Pancreas (tissue), 10 donors: ENCODE measurements at regions not wholly inside any gene's neighbourhood (a gene's known extent, or its start where the extent isn't known, plus 50 kb on each side); places are given as distances from the start of the nearest gene placed in this dataset.

Source experiments
- ATAC-seq, 4 donors: fragments of 200-7000 bp; cut with Tn5 transposase; one replicate each; pipeline versions ENCODE4 v1.8.0 to v1.9.1; 2020; ENCODE audit warnings: mild to moderate bottlenecking in 4 of 4, moderate library complexity in 4 of 4
- DNase-seq, 6 donors: peaks; one replicate each; pipeline ENCODE4 v3.0.0-alpha.2; 2020
- FAIRE-seq: peaks from 2 replicates; lab custom pipeline; 2012; peaks lifted over from hg19 to GRCh38; lab: Jason Lieb, UNC
- H3K27ac ChIP-seq, 4 donors: fragments of 200-600 bp; sonication (generic); 1 replicate in 3 of 4; 2 replicates in 1 of 4; pipeline versions ENCODE4 v1.5.0 to v1.8.0; 2020
- H3K27me3 ChIP-seq, 4 donors: fragments of 200-600 bp; one replicate each; pipeline ENCODE4 v1.8.0; 2021
- H3K36me3 ChIP-seq, 3 donors: fragments of 200-600 bp; sonication (generic) in 1 of 3; one replicate each; pipeline versions ENCODE4 v1.5.0 to v1.8.0; 2020 to 2021
- H3K4me1 ChIP-seq, 3 donors: fragments of 200-600 bp; one replicate each; pipeline ENCODE4 v1.8.0; 2021
- H3K4me3 ChIP-seq, 4 donors: fragments of 200-600 bp; sonication (generic) in 2 of 4; one replicate each; pipeline versions ENCODE4 v1.5.0 to v1.8.0; 2020 to 2021
- H3K9me3 ChIP-seq, 4 donors: fragments of 200-600 bp; one replicate each; pipeline ENCODE4 v1.8.0; 2021
- WGBS, 2 donors: extraction: QIAGEN DNeasy Blood & Tissue Kit; methylation state at CpG; one replicate each; pipeline ENCODE4 v1.1.7; 2013; 5-methylcytosine and 5-hydroxymethylcytosine counted together
- intact Hi-C, 3 donors: fragments of 100-400 bp; cut with DNase I; formaldehyde crosslinking; loops; one replicate each; pipeline versions ENCODE4 v1.11.1 to v1.14.2; 2022
- TF ChIP-seq, protein P1 (sequence below), 4 donors: fragments of 200-600 bp; sonication (generic) in 3 of 4; IDR thresholded peaks; one replicate each; pipeline versions ENCODE4 v1.5.0 to v1.8.0; 2021; ENCODE audit warnings: antibody characterized with exemption in 4 of 4
- donor health status: healthy with polysubstance abuse.
- donor health status: DM: no; HTN: no; CAD: no; lungs with moderate emphysema.
- donor health status: DM: no; HTN: no; CAD: no.
- donor health status: control.
- donor health status: control.
- donor health status: Bipolar disorder and iron deficiency.
- donor health status: DM: yes; HTN: yes; CAD: no.
- donor health status: DM: no; HTN: no; CAD: no.
- donor health status: DM: no; HTN: no; CAD: no.
- donor health status: DM: yes; HTN: yes; CAD: no.

DNA sequence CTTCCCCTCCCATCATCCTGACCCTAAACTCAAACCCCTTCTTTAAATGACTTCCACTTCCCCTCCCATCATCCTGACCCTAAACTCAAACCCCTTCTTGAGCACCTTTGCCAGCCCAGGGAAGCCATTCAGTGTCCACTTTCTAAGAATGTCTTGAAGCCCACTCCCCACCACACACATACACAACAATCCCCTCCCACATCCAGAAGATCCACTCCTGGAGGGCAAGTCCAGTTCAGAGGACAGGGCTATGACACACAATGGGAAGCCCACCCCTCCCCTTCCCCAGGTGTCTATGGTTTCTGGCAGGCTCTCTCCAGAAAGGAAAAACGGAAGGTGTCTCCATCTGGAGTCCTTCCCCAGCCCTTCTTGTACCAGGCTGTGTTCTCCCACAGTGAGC, 117.1 kb downstream of the KCNA5 start:
- H3K27me3 ChIP-seq, result no peaks in the 10 kb centered on the region
- TF ChIP-seq, protein P1, sequence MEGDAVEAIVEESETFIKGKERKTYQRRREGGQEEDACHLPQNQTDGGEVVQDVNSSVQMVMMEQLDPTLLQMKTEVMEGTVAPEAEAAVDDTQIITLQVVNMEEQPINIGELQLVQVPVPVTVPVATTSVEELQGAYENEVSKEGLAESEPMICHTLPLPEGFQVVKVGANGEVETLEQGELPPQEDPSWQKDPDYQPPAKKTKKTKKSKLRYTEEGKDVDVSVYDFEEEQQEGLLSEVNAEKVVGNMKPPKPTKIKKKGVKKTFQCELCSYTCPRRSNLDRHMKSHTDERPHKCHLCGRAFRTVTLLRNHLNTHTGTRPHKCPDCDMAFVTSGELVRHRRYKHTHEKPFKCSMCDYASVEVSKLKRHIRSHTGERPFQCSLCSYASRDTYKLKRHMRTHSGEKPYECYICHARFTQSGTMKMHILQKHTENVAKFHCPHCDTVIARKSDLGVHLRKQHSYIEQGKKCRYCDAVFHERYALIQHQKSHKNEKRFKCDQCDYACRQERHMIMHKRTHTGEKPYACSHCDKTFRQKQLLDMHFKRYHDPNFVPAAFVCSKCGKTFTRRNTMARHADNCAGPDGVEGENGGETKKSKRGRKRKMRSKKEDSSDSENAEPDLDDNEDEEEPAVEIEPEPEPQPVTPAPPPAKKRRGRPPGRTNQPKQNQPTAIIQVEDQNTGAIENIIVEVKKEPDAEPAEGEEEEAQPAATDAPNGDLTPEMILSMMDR (IDR thresholded peaks at IDR 0.05), result no peak
- WGBS, 2 donors, result 31 to 42% methylated on average over 1 of the region's 1 CpG
- FAIRE-seq (no peak), ATAC-seq (no peak), DNase-seq (no peak)
- H3K36me3 ChIP-seq, result no peaks in the 10 kb centered on the region
- no peak overlapping the region for H3K4me3 ChIP-seq
- intact Hi-C loops, result no loop called here
- H3K9me3 ChIP-seq, result no peaks in the 10 kb centered on the region
- H3K4me1 ChIP-seq, result no peaks in the 10 kb centered on the region
- H3K27ac ChIP-seq, result no peak overlapping the region

DNA sequence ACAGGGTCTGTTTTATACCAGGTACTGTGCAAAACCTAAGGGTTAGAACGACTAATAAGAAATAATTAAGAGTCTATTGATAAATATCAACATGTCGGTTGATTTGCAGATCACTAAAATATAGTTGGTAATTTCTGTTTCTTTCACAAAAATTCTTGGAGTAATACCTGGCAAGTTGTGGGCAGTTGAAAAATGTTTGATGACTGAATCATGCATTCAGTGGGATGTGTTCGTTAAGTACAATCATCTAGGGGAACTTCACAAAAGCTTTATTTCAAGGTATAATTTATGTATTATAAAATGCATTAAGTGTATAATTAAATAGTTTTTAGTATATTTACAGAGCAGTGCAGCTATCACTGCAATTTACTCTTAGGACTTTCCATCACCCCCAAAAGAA, 120.0 kb downstream of the KCNA5 start:
- no peaks in the 10 kb centered on the region for H3K36me3 ChIP-seq
- no peaks in the 10 kb centered on the region for H3K9me3 ChIP-seq
- DNase-seq (no peak), ATAC-seq (no peak), FAIRE-seq (no peak)
- no peak overlapping the region for H3K4me3 ChIP-seq
- no peaks in the 10 kb centered on the region for H3K4me1 ChIP-seq
- intact Hi-C loops, result no loop called here
- WGBS, 2 donors, result 72 to 73% methylated on average over 3 of the region's 3 CpGs
- TF ChIP-seq, protein P1 (IDR thresholded peaks at IDR 0.05), result no peak
- no peak overlapping the region for H3K27ac ChIP-seq
- H3K27me3 ChIP-seq, result no peaks in the 10 kb centered on the region

DNA sequence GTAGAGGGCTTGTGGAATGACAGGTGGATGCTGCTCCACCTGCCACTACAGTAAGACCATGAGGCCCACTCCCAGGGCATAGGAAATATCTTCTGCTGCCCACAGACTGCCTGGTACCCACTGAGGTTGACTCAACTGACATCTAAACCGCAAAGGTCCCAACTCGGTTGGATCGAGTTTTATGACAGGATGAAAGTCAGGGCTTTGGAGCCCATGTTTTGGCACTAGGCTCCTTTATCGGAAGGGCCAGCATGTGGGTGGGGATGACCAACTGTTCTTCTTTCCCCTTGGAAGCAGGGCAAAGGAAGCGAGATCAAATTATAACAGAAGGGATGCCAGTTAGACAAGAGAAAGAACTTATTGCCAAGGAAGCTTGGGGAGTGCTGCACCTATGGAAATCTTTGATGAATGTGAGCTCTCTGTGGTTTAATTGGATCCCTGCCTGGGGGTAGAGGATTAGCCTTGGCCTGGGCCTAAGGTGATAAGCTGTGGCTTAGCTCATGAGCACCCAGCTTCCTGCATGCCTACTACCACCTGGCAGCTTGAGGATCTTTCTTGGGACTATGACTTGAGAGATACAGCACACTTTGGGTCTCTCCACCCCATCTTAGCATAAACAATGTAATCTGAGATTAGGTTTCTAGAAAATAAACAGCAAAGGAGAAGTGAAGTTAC, 121.8 kb downstream of the KCNA5 start:
- 63 to 88% methylated on average over 5 of the region's 5 CpGs for WGBS, 2 donors
- FAIRE-seq (no peak), ATAC-seq (no peak), DNase-seq (no peak)
- Histone ChIP-seq H3K4me1 (no peaks in the 10 kb centered on the region), H3K4me3 (no peak overlapping the region), H3K36me3 (no peaks in the 10 kb centered on the region), H3K9me3 (no peaks in the 10 kb centered on the region), H3K27me3 (no peaks in the 10 kb centered on the region), H3K27ac (no peak overlapping the region)
- intact Hi-C loops, result no loop called here
- TF ChIP-seq, protein P1 (IDR thresholded peaks at IDR 0.05), result no peak

DNA sequence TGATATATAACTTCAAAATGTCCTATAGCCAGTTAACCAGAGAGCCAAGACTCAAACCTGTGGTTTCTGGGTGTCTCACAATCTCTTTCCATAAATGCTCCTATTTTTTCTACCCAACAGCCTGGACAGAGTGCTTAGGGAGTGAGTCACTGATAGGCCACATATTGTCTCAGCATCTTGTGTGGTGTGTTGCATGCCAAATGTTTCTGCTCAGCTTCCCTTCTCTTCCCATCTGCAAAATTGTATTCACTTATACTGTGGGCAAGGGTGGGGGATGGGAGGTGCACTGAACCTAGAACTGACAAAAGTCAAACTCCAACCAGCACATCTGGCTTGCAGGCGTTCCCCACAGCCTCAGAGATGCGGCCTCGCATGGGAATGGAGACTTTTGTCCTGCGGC, 123.3 kb downstream of the KCNA5 start:
- intact Hi-C loops, result no loop called here
- no peaks in the 10 kb centered on the region for H3K4me1 ChIP-seq
- 77 to 86% methylated on average over 4 of the region's 4 CpGs for WGBS, 2 donors
- DNase-seq (no peak), ATAC-seq (peak in 2 of 4 donors; percentile 12 to 16), FAIRE-seq (no peak)
- H3K27me3 ChIP-seq, result peaks cover 0 to 4% (median 0%) of the 10 kb centered on the region in 4 donors
- H3K9me3 ChIP-seq, result no peaks in the 10 kb centered on the region
- H3K36me3 ChIP-seq, result no peaks in the 10 kb centered on the region
- no peak overlapping the region for H3K27ac ChIP-seq
- H3K4me3 ChIP-seq, result no peak overlapping the region
- TF ChIP-seq, protein P1 (IDR thresholded peaks at IDR 0.05), result no peak

DNA sequence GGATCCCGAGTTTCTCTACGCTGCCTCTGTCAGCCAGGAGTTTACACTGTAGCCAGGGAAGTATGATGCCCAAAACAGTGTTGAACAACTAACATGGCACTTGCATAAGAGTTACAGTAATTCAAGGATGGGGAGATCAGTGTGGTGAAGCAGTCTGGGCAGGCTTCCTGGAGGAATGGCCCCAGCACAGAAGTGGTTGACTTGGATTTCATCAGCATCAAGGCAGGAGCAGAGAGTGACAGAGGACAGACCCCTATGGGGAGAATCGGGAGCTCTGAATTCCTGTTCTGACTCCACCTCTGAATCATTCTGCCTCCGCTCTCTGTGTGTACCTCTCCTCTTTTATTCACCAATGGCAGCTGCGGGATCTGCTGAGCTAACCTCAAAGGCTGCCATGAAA, 124.5 kb downstream of the KCNA5 start:
- H3K9me3 ChIP-seq, result no peaks in the 10 kb centered on the region
- no peak overlapping the region for H3K27ac ChIP-seq
- H3K4me3 ChIP-seq, result no peak overlapping the region
- TF ChIP-seq, protein P1 (IDR thresholded peaks at IDR 0.05), result no peak
- ATAC-seq, result no peak
- intact Hi-C loops, result no loop called here
- WGBS, 2 donors, result 71 to 76% methylated on average over 5 of the region's 5 CpGs
- DNase-seq, result no peak
- H3K4me1 ChIP-seq, result no peaks in the 10 kb centered on the region
- no peak for FAIRE-seq
- H3K36me3 ChIP-seq, result no peaks in the 10 kb centered on the region
- peaks cover 0 to 4% (median 0%) of the 10 kb centered on the region in 4 donors for H3K27me3 ChIP-seq
